HS-27A (cell line): ENCODE measurements at regions not wholly inside any gene's neighbourhood (a gene's known extent, or its start where the extent isn't known, plus 50 kb on each side); places are given as distances from the start of the nearest gene placed in this dataset.
"Not testable (repeated sequence)": the region's sequence is repeated elsewhere in the genome, so short reads cannot be mapped to it uniquely, and the experiment has no call there.

Source experiments
- DNase-seq: peaks from one replicate; pipeline ENCODE4 v3.0.0-alpha.2; 2012; ENCODE audit warnings: low read depth, missing footprints

DNA sequence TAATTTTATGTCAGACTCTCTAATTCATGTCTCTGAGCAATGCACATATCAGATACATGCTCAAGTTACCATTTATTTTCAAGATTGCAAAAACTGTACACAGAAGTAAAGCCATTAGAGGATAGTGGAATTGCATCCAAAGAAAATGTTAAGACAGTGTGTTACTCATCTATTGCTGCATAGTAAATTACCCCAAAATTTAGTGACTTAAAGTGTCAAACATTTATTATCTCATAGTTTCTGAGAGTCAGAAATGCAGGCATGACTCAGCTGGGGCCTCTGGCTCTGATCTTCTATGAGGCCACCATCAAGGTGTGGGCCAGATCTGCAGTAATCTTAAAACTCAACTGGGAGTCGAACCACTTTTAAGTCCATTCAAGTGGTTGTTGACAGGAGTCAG, 275.2 kb downstream of the QDPR start:
- peak; percentile 19 for DNase-seq

DNA sequence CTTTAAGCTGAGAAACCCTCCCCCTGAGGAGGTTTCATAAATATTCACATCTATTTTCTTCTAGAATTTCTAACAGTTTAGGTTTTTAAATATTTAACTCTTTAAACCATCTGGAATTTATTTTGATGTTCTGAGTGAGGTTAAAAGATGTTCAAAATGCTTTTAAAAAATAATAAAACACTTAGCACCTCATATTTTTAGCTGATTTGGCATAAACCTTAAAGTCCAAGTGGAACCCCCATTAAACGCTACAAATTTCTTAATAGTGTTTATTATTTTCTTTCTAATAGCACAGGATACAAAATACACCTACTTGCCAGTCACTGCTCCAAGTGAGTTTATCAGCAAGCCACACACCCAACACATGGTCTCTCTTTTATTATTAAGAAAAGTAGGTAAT, 277.2 kb downstream of the QDPR start:
- DNase-seq = no peak

DNA sequence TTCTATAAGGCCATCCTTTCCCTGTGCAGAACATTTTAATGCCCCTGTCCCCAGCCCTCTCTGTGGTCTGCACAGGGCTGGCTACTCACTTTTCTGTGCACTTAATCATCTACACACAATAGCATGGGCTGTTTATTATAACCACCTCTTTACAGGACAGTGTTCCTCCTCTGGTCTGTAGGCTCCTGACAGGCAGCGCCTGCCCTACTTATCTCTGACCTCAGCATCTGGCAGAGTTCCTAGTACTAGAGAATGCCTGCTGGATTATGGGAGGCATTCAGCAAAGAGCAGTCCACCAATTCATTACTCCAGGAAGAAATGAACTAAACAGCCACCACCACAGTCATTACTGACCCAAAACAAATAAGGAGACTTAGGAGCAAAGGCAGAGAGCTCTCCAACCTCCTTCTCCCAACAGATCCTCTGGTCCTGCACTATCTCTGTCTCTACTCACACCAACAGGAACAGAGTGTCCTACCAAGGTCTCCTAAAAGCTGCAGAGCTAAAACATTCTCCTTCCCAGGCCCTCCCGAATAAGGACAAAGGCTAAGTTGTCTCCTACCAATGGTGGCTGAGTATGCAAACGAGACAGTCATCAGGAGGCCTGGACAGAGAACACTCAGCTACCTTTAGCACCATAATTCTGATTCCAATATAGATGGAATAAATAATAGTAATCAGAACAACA, 279.2 kb downstream of the QDPR start:
- peak; percentile 23 for DNase-seq

DNA sequence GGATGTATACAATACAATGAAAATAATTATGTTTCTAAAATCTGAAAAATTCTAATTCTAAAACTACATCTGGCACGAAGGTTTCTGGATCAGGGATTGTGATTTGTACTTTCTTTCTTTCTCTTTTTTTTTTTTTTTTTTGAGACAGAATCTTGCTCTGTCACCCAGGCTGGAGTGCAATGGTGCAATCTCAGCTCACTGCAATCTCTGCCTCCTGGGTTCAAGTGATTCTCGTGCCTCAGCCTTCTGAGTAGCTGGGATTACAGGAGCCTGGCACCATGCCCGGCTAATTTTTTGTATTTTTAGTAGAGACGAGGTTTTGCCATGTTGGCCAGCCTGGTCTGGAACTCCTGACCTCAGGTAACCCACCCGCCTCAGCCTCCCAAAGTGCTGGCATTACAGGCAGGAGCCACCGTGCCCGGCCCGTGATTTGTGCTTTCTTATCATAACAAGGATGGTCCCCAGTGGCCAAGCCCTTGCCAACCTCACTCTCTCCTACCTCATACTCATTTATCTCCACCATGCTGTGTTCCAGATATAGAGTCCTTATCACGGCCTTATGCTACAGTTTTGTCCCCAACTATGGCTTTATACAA, 279.9 kb downstream of the QDPR start:
- not testable (repeated sequence) for DNase-seq

DNA sequence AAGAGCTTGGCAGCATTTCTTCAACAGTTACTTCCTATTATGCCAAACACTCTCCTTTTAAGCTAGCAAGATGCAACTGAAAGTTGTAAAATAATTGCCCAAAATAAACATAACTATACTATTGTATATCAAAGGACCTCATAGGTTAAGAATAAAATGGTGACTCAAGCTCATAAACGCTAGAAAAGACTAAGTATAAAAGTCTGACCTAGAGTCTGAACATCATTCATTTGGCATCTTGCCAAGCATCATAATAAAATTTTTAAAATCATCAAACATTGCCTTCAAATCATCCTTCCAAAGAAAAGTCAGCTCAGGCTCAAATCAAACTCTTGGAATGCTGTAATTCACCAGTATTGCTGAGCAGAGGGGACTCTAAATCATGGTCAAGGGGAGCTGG, 281.2 kb downstream of the QDPR start:
- DNase-seq = no peak

DNA sequence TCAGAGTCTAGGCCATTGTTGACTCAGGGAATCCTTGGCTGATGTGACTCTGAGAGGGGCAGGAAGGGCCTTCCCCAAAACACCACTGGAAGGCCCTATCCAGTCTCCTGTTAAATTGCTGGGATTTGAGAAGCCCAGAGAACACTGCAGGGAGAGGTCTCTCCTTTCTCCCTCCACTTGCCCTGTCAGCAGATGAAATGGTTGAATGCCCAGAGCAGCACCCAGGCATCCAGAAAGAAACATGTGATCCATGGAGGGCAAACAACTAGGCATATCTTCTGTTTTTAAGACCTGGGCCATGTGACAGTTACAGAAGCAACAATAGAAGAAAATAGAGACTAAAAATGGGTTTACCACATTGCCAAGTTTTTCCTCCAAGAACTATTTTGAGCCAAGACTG, 291.1 kb downstream of the QDPR start:
- no peak for DNase-seq

DNA sequence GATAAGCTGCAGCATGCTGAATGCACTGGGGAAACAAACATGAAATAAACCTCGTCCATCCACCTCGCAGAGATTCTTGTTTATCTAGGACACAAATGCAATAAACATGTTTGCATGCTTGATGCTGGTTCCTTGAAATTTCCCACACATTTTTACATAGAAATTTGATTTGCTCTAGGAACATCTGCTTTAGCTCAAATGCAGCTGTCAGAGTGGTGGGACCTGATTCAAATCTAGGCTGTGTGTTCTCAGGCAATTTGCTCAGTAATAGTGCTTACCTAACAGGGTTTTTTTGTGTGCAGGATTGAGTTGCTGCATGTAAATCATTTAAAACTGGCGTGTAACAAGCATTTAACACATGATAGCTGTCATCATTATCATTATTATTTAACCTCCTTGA, 293.1 kb downstream of the QDPR start:
- DNase-seq = no peak

DNA sequence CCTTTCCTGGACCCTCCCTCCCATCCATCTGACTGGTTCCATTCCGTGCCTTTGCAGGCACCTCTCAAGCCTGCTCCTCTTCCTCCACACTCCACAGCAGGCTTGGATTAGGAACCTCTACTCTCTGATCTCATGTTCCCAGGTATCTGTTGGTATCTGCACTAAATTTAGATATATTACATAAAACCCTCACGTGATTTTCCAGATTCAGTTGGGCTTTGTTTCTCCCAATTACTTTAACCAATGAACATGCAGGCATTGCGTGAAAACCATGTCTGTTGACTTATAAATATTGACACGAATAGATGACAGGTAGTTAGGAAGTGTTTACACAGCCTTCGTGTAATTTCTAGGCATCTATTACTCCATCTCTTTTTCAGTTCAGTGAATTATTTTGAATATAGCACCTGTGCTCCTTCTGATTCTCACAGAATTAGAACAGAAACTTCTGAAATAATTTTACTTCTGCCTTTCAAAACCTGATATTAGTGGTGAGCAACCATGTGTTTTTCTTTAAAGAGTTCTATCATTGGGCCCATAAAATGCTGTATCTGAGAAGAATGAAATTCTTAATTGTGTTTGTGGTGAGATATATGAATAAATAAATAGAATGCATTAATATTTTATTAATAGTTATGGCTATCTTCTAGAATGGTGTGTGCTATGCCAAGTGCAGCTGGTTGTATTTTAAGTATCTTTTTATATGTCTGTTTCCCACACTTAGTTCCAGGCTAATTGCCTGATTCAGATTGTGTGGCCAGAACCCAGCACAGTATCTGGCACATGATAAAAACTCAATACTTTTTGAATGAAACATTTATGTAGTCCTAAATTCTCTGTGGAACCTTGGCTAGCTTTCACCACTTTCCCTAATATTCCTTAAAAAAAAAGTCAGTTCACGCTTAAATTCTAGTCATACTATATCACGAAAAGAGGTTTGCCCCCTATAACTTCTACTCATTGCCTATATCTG, 304.8 kb downstream of the QDPR start:
- DNase-seq = no peak

DNA sequence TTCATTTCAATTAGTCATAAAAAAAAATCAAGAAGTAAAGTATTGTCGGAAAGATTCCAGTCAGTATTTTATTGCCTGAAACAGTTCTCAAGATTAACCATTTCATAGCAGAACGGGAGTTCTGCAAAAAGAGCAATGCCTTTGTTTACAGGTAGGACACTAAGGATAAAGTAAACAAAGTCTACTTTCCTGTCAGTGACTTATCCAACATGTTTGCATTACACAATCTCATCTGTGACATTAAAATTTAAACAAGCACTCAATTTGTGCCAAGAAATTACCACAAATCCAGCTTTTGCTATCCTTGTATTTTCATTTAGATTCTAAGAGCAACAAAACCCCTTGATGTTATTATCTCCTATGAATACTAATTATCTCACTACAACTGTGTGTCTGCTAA, 306.5 kb upstream of the LDB2 start:
- DNase-seq = no peak

DNA sequence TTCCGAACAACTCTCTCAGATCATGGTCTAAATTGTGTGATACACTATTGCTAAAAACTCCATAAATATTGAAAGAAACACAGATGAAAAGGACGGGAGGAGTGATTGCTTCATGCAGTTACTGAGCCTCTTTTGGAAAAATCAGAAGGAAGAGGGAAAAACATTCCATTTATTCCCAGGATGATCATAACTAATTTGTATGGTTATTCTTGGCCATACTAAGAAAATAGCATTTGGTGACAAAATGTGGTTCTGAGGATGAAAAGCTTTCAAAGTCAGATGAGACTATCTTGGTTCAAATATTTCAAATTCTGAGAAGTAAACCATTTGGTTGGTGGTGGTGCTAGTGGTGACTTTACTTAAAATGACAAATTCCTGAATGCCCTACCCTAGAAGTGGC, 305.4 kb upstream of the LDB2 start:
- DNase-seq = no peak

DNA sequence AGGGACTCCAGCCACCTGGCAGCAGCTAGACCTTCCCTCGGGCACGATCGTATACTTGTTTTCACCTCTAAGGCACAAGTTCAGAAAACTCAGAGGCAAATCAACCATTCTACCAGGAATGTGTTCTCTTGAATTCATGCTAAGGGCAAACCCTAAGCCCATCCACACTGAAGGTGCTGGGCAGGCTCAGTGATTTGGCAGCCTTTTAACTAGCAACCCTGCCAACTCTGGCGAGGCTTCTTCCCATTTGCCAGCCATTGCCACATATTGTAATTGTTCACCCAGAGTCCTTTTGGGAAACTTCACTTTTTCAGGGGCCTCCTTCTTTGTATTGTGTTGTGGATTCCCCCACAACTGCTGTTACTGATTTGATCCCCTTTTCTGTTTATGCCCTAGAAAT, 298.6 kb upstream of the LDB2 start:
- DNase-seq = no peak

DNA sequence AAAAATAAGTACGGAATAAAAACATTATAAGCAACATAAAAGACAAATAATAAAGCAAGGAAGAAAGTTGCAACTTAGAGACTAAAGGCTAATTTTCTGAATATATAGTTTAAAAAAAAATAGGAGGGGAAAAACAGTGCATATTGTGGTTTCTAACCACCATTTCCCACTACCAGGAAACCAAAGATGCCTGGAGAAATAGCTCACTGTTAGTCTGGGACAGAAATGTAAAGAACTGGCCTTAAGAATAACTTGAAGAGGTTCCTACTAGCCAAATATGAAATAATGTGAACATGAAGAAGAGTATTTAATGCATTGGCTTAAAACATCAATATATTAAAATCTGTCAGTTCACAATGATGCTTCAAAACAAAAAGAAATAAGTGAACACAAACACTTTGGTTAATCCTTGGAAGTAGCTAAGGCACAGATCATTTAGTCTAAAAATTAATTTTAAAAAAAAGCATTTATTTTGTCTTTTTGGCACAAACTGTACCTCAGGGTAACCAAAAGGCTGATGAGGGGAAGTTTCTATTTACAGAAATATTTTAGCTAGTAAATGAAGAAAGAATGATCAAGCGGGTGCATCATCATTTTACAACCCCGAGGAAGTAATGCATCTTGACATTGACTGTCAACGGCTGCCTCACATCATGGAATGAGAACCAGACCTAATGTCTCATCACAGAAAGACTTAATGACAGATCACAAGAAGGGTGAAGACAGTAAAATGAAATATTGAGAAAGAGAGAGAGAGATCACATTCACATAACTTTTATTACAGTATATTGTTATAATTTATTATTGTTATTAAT, 297.2 kb upstream of the LDB2 start:
- DNase-seq = no peak

DNA sequence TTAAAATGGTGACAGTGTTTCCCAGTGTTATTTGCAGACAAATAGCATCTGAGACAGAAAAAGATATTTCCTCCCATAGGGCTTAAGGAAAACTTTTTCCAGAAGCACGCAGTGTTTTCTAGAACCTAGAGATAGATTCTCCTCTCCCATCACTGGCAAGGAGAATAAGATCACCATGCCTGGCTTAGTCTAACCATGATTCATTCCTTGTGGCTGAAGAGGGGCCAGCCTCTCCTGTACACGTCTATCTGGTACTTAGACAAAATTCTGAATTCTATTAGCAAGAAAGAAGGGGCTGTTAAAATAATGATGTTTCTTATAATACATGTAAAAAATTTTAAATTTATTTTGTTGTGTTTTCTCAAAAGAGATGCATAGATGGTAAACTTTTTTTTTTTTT, 296.1 kb upstream of the LDB2 start:
- no peak for DNase-seq

DNA sequence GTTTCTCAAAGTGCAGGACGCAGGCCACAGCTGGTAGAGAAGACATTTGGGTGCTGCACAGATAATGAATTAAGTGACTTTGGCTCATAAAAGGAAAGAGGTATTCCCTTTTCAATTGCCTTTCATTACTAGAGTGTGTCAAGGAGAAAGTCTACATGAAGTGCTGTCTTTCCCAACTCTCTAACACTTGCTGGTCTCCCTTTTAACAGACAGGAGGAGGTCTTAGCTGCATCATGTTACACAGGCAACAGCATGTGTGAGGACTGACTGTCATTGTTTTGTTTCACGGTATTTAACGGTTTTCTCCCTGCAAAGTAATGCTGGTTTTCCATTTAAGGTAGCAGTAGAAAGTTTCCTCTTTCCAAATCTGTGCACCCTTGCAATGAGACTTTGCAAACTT, 291.3 kb upstream of the LDB2 start:
- no peak for DNase-seq

DNA sequence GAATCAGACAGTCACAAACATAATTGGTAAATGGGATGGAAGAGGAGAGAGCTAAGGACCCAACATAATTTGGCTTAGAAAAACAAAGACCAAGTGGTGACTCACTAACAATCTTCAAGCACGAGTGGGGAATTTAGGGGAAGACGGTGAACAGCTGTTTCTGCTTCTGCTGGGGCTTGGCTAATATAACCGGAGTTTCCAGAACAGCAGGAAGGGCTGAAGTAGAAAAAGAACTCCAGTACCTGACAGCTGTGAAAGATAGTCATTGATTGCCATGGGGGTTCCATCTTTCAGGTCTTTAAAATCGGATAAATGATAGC, 290.9 kb upstream of the LDB2 start:
- no peak for DNase-seq

DNA sequence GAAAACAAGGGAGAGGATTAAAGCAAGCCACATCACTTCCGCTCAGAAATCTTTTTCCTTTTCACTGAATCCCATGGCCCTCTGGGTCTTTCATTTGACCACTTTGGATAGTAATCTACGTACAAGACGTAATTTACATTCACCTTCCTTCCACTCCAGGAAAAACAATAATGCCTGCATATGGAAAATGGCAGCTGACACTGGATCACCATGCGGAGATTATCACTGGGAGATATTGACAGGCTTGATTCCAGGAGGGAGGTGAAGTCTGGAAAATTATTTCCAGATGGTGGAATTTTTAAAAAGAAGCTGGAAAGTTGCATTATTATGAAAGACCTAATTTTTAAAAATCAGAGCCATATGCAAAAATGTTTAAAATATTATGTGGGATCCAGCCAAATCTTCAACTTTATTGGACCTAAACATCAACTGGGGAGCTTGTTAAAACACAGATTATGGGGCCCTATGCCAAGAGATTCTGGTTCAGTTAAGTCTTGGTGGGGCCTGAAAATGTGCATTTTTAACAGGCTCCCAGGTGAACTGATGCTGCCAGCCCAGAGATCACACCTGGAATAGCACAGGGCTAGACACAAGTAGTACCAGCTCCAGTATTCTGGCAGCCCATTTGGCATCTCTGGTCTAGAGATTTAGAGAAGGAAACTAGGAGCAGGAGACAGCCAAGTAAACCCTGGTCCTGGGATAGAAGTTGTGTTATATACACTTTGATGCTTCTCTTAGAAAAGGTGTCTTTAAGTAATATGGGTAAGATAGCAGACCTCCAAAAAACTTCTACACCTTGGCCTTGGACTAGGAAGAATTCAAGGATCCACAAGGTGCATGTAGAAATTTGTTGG, 290.3 kb upstream of the LDB2 start:
- no peak for DNase-seq

DNA sequence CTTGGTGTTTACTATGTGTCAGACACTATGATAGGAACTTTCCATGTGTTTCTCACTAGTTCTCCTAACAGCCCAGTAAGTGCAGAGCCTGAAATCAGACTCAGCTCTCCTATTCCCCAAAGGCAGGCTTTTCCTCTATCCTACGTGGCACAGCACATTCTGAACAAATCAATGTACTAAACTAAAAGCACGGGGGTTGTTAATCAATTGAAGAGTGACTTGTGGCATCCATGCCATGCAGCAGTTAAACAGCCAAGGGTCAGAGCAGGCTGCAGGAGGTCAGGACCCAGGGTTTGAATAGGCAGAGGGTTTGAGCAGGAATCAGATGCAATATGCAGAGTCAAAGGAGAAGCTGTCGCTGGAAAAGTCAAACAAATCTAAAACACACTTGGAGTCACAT, 289.7 kb upstream of the LDB2 start:
- no peak for DNase-seq

DNA sequence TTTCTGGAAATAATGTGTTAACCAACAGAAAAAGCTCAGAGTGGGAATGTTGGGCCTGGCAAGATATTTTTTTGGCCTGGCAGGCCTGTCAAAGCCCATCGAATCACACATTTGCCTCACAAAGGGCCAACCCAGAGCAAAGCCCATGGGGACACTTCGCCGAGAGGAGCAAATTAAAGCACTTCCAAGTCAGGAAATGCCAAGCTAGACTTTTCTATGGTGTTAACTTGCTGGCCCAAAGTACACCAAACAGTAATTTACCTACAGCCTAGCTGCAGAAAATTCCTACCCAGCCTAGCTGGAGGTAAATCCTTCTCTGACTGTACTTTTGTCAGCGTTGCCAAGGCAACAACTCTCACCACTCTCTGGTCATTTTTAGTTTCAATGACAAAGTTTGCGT, 288.6 kb upstream of the LDB2 start:
- DNase-seq = no peak

DNA sequence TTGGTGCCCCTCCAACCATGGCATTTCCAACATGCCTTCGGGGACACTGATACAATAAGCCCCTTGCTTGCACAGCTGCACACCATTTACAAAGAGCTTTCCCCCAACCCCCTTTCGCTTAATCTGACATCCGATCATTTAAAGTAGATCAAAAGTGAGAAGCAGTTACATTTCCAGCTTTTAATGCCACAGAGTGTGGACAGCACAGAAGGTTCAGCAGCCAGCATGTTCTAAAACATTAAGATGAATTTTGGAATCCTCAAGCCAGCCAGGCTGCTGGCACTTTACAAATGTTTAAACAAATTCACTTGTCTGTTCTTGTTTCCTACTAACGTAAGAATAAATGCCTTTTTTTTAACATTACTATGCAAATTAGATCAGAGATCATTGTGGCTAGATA, 284.4 kb upstream of the LDB2 start:
- DNase-seq = no peak

DNA sequence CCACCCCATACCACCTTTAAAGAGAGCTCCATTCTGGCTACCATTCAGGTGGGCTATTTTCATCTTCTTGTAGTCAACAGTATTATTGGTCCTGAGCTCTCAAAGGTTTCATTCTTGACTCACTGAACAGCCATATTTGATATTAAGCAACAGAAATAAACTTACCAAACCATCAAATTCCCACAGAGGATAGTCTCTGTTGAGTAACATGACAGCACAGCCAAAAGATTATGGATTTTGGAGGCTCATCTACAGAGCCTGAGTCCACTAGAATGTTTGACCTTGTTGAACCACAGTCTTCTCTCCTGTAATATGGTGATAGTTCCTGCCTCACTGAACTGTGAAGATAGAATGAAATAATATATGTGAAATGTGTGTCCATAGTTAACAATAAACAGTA, 276.3 kb upstream of the LDB2 start:
- DNase-seq = no peak

DNA sequence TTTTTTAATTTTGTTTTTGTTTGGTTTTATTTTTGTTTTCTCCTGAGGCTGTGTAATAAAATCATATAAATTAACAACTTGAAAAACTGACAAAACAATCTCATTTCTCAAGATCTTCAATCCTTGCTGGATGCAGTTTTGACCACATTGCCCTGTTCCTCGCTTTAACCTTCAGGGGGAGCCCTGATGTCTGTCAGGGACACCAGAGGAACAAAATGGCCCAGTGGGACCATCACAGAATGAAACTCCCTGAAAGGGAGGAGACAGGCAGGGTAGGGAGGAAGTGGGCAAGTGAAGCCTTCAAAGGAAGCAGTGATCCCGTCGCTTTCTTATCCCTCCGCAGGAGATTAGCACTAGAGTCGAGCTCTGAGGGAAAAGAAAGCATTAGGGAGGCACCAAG, 274.9 kb upstream of the LDB2 start:
- no peak for DNase-seq

DNA sequence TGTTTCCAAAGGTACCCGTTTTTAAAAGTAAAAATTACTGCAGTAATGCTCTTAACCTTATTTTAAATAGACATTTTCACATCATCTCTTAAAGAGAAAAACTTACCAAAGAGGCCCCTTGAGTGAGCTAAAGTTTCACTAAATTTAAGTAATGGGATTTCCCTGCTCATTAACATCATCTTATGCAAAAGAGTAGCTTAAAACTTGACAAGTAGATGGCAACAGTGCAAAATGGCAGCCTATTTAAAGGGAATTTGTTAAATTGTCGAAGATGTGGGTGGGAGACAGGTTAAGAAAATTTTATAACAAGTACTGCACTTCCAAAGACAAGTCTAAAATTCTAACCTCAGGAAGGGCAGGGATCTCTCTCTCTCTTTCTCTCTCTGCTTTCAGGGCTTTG, 271.7 kb upstream of the LDB2 start:
- DNase-seq = no peak
